ENCODE measurements at regions not wholly inside any gene's neighbourhood (a gene's known extent, or its start where the extent isn't known, plus 50 kb on each side); places are given as distances from the start of the nearest gene placed in this dataset.

GRCh38 chr1:228889289-228889688 is 154.0 kb downstream of the RHOU start:
- TF ChIP-seq CTCF (IDR thresholded peaks at IDR 0.05) (no peak), POLR2A (IDR thresholded peaks at IDR 0.05) (no peak)
